GM21737 (cell line): ENCODE measurements at regions not wholly inside any gene's neighbourhood (a gene's known extent, or its start where the extent isn't known, plus 50 kb on each side); places are given as distances from the start of the nearest gene placed in this dataset.
"Not testable (repeated sequence)": the region's sequence is repeated elsewhere in the genome, so short reads cannot be mapped to it uniquely, and the experiment has no call there.

Experiments used
- ATAC-seq: cut with Tn5 transposase; IDR thresholded peaks from one replicate; pipeline ENCODE4 v1.9.1; 2021; ENCODE audit warnings: mild to moderate bottlenecking, moderate library complexity; ENCODE audit not compliant: unreplicated experiment

DNA sequence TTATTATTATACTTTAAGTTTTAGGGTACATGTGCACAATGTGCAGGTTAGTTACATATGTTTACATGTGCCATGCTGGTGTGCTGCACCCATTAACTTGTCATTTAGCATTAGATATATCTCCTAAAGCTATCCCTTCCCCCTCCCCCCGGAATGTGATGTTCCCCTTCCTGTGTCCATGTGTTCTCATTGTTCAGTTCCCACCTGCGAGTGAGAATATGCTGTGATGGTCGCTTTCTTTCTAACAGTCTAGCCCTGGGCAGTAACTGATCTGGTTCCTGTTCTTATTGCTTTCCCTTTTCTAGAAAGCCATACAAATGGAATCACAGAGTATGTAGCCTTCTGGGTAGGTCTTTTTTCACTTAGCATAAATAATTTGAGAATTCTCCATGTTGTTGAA lies 311.1 kb upstream of the CNTNAP2 start:
- not testable (repeated sequence) for ATAC-seq

- no peak for ATAC-seq
Observed at GRCh38 chr7:145797507-145797906, 319.1 kb upstream of the CNTNAP2 start.

DNA sequence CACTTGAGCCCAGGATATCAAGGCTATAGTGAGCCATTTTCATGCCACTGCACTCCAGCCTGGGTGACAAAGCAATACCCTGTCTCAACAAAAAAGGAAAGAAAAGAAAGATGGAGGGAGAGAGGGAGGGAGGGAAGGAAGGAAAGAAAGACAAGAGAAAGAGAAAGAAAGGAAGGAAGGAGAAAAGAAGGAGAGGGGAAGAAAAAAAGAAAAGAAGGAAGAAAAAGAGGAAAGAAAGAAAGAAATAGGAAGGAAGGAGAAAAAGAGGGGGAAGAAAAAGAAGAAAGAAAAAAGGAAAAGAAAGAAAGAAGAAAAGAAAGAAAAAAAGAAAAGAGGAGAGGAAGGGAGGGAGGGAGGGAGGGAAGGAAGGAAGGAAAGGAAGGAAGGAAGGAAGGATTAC lies 321.5 kb upstream of the CNTNAP2 start:
- ATAC-seq = no peak

DNA sequence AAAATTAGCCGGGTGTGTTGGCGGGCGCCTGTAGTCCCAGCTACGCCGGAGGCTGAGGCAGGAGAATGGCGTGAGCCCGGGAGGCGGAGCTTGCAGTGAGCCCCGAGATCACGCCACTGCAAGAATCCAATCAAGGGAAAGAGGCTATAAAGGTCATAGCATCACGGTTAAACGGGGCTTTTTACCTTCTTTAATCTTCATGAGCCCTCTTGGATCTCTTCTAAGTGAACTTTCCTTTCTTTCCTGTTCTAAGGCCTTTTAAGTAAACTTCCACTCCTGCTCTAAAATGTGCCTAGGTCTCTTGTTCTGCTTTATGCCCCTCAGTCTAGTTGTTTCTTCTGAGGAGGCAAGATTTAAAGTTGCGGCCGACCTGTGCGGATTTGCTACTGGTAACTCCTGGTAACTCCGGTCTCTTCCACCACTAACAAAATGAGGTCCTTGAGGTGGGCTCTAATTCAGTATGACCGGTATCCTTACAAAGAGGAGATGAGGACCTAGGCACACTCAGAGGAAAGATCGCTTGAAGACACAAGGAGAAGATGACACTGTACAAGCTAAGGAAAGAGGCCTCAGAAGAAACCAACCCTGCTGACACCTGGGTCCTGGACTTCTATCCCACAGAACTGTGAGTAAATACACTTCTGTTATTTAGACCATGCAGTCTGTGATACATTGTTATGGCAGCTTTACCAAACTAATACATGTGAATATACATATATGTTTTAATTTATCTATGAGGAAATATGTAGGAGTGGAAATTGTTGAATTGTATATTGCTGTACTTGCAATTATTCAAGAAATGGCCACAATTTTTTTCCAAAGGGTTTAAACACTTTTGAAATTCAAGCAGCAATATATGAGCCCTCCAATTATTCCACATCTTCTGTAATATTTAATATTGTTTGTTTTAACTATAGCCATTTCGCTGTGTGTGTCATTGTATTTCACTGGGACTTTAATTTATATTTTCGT lies 331.5 kb upstream of the CNTNAP2 start:
- no peak for ATAC-seq

DNA sequence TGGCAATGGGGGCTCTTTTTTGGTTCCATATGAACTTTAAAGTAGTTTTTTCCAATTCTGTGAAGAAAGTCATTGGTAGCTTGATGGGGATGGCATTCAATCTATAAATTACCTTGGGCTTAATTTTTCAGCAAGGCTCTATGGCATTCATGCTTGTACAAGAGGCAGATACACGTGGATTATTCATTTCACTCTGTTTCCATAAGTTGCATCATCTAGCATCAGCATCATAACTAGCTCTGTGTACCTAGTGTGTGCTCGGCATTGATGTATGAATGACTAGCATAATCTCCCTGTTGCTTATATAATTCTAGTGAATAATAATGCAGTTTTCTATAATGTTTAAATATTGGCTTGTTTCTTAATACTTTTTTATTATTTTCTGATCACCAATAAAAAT lies 335.2 kb upstream of the CNTNAP2 start:
- ATAC-seq = not testable (repeated sequence)

DNA sequence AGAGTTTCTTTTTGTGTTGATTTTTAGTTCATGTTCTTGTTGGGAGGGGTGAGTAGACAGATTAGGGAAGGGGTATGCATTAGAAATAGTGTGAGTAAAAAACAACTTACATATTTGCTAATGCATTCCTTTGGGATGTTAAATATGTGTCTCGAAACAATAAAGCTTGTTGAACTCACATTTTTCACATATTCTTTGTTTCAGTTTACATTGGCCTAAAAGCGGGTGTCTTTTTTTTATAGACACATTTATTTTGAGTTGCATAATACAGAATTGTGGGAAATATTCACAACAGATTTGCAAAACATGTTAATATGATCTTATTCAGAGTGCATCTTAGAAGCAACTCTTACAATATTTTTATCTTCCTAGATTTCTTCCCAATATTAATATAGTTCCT lies 337.5 kb upstream of the CNTNAP2 start:
- ATAC-seq = no peak

- ATAC-seq = no peak
Observed at GRCh38 chr7:145774777-145775176, 341.8 kb upstream of the CNTNAP2 start.

- no peak for ATAC-seq
Observed at GRCh38 chr7:145753004-145753403, 363.6 kb upstream of the CNTNAP2 start.

DNA sequence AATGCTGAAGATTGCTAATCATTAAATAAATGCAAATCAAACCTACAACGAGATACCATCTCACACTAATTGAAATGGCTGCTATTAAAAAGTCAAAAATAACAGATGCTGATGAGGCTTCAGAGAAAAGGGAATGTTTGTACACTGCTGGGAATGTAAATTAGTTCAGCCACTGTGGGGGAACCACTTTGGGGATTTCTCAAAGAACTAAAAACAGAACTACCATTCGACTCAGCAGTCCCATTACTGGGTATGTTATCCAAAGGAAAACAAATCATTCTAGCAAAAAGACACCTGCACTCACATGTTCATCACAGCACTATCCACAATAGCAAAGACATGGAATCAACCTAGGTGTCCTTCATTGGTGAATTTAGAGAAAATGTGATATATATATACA lies 379.0 kb upstream of the CNTNAP2 start:
- no peak for ATAC-seq

DNA sequence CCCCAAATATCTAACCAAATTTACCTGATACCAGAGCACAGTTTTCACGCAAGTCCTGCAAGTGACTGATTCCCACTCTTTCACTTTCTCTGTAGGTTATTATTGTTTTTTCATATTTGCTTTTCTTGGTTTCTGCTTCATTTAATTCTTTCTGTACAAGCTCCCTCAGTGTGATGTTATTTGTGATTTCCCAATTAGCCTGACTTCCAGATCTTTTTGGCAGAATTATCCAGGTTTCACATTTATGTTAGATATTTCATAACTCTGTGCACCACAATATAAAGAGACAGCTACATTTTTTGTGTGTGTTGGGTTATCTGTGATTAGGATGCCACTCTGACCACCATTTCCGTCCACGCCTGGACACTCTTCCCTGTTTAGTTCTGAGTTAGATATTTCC lies 381.5 kb upstream of the CNTNAP2 start:
- ATAC-seq = no peak

DNA sequence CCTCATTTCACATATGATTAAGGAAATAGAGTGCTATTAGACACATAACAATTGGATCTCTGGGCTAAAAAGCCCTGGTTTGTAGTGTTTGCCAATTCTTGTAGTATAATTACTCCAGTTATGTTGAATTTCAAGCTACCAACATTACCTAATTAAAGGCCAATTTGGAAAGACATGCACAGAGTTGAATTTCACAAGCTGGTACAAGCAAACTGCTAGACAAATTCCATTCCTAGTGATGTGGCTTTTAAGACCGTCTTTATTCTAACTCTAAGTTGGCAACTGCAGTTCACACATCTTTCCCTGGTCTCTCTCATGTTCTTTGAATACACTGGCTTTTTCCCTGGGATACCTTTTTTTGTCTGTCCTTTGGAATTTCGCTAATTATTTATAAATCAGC lies 384.1 kb upstream of the CNTNAP2 start:
- ATAC-seq = no peak

DNA sequence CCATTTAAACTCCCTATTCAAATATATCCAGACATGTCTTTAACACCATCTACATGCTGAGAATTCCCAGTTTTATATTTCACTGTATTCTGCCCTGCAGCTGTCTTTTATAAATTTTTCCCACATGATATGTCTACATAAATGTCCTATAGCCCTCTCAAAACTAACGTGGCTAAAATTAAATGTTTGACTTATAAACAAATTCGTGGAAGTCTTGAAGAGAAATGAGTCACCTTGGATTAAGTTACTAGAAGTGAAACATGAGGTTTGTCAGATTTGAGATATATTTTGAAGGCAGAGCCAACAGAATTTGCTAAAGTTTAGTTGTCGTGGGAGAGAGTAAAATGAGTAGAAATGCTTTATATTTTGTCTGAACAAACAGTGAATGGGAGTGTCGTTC lies 386.9 kb upstream of the CNTNAP2 start:
- ATAC-seq = no peak

- ATAC-seq = no peak
Observed at GRCh38 chr7:145718129-145718528, 398.5 kb upstream of the CNTNAP2 start.

DNA sequence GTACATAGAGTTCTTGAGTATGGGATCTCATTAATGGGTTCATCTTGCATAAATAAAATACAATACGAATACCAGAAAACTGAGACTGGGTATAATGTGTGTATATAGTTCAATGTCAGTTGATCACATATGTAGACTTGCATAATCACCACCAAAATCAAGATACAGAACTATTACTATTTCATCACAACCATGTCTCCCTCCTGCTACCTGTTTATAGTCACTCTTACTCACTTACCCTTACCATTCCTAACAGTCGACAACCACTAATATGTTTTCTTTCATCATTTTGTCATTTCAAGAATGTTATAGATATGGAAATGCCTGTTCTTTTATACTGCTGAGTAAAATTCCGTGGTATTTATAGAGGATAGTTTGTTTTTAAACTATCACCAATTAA lies 416.1 kb upstream of the CNTNAP2 start:
- no peak for ATAC-seq

DNA sequence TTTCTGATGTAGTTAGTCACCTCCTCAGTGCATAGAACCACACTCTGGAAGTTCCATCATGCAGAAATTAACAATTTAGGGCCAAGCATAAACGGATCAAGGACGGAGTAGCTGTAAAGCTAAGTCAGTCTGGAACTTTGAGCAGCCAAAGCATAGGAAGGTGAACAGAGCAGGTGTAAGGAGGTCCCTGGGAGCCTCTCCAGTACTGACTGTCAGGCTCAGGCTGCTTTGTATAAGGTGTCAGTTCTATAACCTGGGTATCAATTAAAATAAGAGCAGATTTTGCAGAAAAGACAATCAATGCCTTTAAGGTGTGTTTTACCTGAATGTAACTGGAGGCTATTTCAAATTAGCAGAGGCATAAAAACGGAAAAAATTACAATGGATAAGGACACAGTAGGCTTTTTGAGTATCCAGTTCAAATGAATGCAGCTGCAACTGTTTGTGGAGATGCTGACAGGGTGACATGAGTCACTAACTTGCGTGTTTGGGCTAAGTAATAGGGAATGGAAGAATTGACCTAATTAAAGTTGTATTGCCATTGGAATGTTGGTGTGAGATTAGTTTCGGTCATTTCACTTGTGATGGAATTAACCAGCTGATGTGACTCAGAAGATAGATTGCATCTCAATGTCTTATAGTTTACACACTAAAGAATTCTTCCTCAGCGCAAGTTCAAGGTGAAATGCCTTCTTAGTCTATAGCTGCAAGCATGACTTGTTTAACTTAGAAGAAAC lies 417.9 kb upstream of the CNTNAP2 start:
- no peak for ATAC-seq

DNA sequence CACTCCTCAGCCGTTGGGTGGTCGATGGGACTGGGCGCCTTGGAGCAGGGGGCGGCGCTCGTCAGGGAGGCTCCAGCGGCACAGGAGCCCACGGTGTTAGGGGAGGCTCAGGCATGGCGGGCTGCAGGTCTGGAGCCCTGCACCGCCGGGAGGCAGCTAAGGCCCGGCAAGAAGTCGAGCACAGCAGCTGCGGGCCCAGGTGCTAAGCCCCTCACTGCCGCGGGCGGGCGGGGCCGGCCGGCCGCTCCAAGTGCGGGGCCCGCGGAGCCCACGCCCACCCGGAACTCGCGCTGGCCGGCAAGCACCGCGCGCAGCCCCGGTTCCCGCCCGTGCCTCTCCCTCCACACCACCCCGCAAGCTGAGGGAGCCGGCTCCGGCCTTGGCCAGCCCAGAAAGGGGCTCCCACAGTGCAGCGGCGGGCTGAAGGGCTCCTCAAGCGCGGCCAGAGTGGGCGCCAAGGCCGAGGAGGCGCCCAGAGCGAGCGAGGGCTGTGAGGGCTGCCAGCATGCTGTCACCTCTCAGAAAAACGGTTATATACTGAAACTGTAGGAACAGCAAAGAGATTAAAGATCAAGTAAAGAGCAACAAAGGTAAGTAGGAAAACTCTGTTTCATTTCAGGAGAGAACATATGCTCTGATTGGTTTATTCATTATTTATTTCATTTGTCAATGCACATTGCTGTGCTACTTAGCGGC lies 419.0 kb upstream of the CNTNAP2 start:
- not testable (repeated sequence) for ATAC-seq

DNA sequence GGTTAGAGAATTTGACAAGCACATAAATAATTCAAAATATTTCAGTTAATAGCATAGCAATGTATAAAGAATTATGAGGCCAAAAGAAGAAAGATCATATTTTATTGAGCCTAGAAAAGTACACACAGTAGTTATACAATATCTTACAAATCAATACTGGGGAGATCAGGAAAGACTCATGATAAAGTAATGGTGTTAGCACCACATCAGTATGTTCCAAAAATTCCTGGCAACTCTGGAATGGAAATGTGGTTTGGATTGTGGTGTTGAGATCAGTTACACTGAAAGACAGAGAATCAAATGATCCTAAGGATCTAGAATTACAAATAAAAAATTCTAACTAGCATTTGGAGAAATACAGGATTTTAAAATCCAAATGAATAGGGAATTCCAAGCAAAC lies 420.5 kb upstream of the CNTNAP2 start:
- ATAC-seq = no peak

DNA sequence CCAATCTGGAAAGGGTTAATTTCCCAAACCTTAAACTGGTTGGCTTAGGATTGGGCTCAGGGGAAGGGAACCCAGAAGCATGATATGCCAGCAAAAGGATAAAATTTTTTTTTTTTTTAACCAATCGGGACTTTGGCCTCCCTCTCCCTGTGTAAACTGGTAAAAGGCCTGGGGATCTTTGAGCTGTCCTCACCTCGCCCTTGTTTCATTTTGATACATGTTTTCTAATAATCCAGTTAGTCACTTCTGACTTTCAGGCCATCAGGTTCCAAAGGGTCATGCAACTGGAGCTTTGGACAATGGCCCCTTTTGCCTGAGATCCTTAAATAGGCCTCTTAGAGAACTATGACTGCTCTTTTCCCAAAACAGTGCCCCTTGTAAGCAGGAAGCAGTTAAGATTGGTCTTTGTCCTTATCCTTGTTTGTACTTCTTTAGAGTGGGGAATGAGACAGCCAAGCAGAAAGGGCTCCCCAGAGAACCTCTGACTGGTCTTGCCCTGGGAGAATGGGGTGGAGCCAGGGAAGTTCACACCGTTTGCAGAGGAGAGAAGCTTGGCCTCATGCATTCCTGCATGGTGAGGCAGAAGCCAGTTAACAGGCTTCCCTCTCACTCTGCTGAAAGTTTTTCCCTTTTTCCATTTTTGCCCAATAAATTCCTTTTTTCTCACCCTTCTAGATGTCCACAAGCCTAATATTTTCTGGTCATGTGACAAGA lies 424.2 kb upstream of the CNTNAP2 start:
- no peak for ATAC-seq

DNA sequence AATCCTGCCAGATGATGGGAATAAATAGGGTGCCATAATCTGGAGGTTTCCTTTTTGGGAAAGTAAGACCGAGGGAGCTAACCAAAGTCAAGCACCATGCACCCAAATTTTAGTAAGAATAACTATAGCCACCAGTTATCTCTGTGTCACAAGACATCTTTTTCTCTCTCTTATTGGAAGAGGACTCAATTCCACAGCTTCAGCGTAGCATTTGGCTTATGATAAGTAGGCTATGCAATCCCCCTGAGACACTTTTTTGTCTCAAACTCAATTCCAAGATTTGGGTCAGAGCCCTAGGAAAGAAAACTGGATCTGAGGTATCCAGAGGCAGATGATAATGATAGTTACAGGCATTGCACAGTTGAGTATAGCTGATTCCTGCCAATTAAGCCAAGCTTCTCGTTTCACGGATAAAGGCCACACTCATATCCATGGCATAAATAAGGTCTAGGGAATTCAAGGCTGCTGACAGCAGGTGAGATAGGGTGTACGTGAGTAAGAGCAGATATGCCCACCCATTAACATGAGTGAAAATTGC lies 425.2 kb upstream of the CNTNAP2 start:
- ATAC-seq = no peak

- no peak for ATAC-seq
Observed at GRCh38 chr7:145681646-145682045, 435.0 kb upstream of the CNTNAP2 start.

DNA sequence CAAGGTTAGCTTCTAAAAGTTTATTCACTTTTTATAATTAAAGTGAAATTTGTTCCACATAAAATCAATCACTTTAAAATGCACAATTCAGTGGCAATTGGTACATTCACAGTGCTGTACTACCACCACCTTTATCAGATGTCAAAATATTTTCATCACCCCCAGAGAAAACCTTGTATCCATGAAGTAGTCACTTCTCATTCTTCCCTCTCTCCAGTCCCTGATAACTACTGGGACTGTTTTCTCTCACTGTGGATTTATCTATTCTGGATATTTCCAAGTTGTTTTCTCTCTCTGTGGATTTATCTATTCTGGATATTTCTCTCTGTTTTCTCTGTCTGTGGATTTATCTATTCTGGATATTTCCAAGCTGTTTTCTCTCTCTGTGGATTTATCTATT lies 435.4 kb upstream of the CNTNAP2 start:
- no peak for ATAC-seq
